GM19025 (cell line): ENCODE measurements at regions not wholly inside any gene's neighbourhood (a gene's known extent, or its start where the extent isn't known, plus 50 kb on each side); places are given as distances from the start of the nearest gene placed in this dataset.
"Not testable (repeated sequence)": the region's sequence is repeated elsewhere in the genome, so short reads cannot be mapped to it uniquely, and the experiment has no call there.

ENCODE experiments used
- ATAC-seq: cut with Tn5 transposase; IDR thresholded peaks from one replicate; pipeline ENCODE4 v1.9.1; 2021; ENCODE audit warnings: mild to moderate bottlenecking, low read depth, moderate library complexity; ENCODE audit not compliant: unreplicated experiment

GRCh38 chr10:46645110-46645509 is 66.2 kb downstream of the SYT15 start:
- not testable (repeated sequence) for ATAC-seq

GRCh38 chr10:46646132-46646531 is 67.2 kb downstream of the SYT15 start:
- ATAC-seq, result not testable (repeated sequence)

DNA sequence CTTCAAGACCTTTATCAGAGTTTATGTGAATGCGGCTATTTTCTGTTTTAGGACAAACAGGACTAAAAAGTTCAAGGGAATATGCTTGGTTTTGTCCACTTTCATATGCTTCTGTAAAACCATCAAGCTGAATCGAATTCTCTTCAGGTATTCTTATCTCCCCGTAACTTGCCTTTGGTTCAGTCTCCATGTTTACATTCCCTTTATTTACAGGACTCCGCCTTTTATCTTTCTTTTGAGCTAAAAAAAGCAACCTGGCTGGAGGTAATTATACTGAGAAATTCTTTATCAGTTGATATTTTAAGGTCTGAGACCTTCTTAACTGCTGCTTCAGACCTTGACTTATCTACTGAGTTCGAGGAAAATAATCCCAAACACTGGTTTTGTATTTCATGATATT is 72.0 kb downstream of the SYT15 start:
- ATAC-seq, result not testable (repeated sequence)

- ATAC-seq, result not testable (repeated sequence)
Observed at GRCh38 chr10:46657437-46657836, 78.5 kb downstream of the SYT15 start.

DNA sequence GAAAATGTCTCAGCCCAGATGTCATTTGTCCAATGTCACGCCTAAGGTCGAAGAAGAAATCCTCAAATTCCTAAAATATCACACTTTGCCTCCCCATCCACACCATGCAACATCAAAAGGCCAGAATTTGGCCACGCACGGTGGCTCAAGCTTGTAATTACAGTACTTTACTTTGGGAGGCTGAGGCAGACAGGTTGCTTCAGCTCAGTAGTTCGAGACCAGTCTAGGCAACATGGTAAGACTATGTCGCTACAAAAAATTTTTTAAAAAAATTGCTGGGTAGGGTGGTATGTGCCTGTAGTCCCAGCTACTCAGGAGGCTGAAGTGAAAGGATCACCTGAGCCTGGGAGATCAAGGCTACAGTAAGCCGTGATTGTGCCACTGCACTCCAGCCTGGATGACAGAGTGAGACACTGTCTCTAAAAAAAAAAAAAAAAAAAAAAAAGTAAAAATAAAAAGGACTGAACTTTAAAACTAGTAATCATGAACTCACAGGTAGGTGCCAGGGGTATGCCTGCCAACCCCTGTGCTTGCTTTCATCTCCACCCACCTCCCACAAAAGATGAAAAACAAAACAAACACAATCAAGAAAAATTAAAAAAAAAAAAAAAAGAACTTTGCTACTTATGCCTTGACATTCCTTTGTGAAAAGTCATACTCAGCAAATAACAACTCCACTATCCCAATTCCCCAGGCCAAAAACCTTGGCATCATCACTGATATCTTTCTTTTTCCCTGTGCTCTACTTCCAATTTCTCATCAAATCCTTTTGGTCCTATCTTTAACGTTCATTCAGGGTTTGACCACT is 81.3 kb downstream of the SYT15 start:
- ATAC-seq, result not testable (repeated sequence)

GRCh38 chr10:46660835-46661164 is 81.9 kb downstream of the SYT15 start:
- ATAC-seq, result not testable (repeated sequence)

GRCh38 chr10:46665536-46665935 is 86.6 kb downstream of the SYT15 start:
- ATAC-seq, result not testable (repeated sequence)

DNA sequence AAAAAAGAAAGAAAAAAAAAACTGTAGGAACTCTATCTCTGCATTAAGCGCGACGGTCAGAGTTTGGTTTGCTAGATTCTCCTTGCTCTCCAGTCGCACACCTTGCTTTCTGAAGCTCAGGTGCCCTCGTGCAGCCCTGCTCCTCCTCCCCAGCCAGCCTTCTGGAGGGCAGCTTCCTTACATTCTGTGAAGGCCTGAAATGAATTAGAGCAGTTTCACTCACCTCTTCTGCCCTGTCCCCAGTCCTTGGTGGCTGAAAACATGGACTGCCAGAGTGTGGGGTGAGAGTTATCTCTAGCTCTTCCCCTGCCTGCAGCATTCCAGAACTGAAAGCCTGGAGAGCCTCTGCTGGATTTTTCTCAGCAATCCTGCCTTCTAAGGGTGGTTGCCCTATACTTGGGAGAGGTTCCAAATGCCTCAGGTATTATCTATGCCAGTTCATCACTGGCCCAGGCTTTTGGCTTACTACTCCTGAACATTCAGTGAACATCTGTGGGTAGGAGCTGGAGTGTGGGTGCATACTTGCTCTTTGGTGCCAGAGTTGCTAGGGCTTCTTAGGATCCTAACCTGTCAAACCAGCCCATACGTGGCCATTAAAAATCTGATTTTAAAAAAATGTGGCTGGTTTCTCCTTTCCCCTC is 89.5 kb downstream of the SYT15 start:
- ATAC-seq, result not testable (repeated sequence)

GRCh38 chr10:46677836-46678435 is 99.0 kb downstream of the SYT15 start:
- not testable (repeated sequence) for ATAC-seq

DNA sequence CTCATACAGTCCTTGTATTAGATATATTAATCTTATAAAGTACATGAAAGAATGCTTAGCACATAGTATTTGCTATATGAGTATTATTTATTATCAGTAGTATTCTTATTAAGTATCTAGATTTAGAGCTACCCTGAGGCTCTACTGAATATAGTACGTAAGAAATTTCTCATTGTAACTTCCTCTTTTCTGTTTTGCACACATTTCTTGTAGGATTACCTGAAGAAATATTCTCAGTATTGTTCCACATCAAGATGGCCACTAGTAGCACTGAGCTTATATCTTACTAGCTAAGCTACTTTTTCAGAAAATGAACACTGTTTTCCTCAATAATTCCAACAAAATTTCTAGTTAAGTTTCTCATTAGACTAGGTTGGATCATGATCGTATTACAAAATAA is 112.5 kb downstream of the SYT15 start:
- ATAC-seq, result not testable (repeated sequence)

DNA sequence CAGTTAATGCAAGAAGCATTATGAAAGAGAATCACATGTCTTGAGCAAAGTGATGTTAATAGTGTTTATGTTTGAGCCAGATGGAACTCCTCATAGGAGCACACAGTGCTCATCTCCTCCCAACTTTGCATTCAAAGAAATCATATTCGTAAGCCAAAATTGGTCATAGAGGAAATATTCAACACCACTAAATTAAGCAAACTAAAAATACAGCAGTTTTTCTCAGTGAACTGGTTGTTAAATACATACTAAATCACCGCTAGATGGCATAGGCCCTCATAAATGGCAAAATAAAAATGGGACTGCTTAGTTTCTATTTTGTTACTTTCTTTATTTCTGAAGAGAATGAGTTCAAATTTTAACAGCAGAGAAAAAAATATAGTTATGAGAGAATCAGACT is 114.3 kb downstream of the SYT15 start:
- not testable (repeated sequence) for ATAC-seq

- ATAC-seq, result not testable (repeated sequence)
Observed at GRCh38 chr10:46717264-46717663, 138.3 kb downstream of the SYT15 start.

DNA sequence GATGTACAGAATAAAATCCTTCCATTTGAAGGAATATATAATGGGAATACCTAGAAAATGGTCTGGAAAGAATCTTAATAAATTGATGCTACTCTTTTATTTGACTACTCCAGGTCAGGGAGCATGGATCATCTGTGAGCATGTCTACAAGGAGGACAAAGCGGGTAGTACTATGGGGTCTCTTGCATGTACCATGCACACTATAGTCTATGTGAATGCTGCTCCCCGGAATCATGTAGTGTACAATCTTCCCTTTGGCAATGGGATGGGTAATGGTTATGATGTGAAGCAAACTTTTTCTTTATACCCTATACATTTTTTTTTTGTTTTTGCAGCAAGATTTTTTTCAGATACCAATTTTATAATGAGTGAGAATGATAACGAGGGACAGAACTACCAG is 139.1 kb downstream of the SYT15 start:
- not testable (repeated sequence) for ATAC-seq

- not testable (repeated sequence) for ATAC-seq
Observed at GRCh38 chr10:46720386-46720785, 141.5 kb downstream of the SYT15 start.

GRCh38 chr10:46720811-46721518 is 142.0 kb downstream of the SYT15 start:
- ATAC-seq, result not testable (repeated sequence)

DNA sequence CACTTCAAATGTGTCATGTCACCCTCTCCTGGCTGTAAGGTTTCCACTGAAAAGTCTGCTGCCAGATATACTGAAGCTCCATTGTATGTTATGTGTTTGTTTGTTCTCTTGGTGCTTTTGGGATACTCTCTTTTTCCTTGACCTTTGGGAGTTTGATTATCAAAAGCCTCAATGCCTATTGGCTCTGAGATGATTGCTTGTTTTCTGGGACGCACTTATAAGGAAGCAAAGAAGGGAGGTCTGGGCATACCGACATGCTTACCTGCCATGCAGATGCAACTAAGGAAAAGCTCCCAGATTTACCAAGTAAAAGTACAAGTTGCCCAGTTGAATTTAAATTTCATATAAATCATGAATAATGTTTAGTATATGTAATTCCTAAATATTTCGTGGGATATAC is 145.3 kb downstream of the SYT15 start:
- not testable (repeated sequence) for ATAC-seq

DNA sequence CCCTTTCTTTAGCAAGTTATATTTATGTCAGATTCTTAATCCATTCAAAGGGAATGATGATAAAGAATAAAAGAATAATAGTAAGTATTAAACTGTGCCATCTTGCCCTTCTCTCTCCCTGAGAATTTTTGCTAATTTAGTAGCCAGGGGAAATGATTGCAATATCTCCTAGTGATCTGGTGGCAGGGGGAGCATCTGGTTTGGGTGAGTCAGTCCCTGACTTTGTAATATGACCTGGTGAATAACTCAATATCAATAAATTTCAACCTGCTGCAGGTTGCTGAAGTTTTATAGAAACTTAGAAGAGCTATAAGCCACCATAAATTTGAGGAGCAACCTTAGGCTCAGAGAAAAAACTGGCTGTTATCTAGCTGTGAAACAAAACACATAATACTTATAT is 149.4 kb downstream of the SYT15 start:
- ATAC-seq, result not testable (repeated sequence)

DNA sequence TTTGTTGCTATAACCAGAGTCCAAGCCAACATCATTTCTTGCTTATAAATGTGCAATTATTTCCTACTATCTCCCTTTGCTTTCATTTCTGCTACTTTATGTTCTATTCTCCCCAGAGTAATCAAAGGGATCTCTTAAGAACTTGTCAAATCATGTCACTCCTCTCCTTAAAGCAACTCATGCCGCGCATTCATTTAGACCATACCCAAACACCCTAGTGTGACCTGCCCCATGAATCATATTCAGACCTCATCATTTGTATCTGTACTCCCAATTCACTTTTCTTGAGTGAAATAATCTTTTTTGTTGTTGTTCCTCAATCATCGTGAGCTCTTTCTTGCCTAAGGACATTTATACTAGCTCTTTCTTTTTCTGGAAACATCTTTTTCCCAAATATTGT is 151.8 kb downstream of the SYT15 start:
- ATAC-seq, result not testable (repeated sequence)

DNA sequence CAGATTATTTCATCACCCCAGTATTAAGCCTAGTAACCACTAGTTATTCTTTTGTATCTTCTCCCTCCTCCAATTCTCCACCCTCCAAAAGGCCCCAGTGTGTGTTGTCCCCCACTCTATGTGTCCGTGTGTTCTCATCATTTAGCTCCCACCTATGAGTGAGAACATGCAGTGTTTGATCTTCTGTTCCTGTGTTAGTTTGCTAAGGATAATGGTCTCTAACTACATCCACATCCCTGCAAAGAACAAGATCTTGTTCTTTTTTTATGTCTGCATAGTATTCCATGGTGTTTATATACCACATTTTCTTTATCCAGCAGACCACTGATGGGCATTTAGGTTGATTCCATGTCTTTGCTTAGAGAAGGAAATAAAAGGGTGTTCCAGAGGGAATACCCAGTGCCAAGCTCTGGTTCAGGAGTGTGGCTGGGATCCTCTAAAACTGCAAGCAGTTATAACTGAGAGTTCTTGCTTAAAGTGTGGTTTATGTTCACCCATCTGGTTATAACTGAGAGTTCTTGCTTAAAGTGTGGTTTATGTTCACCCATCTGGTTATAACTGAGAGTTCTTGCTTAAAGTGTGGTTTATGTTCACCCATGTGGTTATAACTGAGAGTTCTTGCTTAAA is 154.8 kb downstream of the SYT15 start:
- not testable (repeated sequence) for ATAC-seq

- ATAC-seq, result not testable (repeated sequence)
Observed at GRCh38 chr10:46734262-46734642, 155.3 kb downstream of the SYT15 start.
